Fibroblast of the aortic adventitia (primary cell): ENCODE measurements at regions not wholly inside any gene's neighbourhood (a gene's known extent, or its start where the extent isn't known, plus 50 kb on each side); places are given as distances from the start of the nearest gene placed in this dataset.

Experiments
- DNase-seq: peaks from one replicate; pipeline ENCODE4 v3.0.0-alpha.2; 2010; ENCODE audit warnings: low read depth
- H3K4me3 ChIP-seq: 2 replicates; pipeline ENCODE4 v1.5.1; 2011; ENCODE audit warnings: low read depth, mild to moderate bottlenecking, control low read depth, low read length, moderate library complexity
- TF ChIP-seq, protein P1 (sequence below): IDR thresholded peaks from 2 replicates; pipeline ENCODE4 v1.5.1; 2011; ENCODE audit warnings: mild to moderate bottlenecking, low read length, control low read depth, inconsistent platforms; ENCODE audit not compliant: insufficient read depth

DNA sequence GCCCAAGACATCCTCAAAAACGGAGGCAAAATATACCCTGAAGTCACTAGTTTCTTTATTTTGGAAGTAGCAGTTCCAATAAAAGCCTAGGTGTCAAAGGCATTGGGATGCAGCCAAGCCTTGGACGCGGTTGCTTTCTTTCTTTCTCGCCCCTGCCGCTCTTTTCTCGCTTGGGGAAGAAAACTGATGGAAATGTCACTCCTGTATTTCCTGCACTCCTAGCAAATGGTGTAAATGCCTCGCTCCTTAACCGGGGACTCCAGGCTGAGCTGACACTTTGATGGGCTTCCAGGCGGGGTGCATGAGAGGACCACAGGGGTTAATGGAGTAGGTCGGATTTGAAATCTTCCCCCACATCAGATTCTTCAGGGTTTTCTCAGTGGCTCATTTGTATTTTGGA lies 114.1 kb downstream of the FOXL1 start:
- DNase-seq, result no peak
- H3K4me3 ChIP-seq, result no peak overlapping the region
- TF ChIP-seq, protein P1, sequence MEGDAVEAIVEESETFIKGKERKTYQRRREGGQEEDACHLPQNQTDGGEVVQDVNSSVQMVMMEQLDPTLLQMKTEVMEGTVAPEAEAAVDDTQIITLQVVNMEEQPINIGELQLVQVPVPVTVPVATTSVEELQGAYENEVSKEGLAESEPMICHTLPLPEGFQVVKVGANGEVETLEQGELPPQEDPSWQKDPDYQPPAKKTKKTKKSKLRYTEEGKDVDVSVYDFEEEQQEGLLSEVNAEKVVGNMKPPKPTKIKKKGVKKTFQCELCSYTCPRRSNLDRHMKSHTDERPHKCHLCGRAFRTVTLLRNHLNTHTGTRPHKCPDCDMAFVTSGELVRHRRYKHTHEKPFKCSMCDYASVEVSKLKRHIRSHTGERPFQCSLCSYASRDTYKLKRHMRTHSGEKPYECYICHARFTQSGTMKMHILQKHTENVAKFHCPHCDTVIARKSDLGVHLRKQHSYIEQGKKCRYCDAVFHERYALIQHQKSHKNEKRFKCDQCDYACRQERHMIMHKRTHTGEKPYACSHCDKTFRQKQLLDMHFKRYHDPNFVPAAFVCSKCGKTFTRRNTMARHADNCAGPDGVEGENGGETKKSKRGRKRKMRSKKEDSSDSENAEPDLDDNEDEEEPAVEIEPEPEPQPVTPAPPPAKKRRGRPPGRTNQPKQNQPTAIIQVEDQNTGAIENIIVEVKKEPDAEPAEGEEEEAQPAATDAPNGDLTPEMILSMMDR, result no peak

DNA sequence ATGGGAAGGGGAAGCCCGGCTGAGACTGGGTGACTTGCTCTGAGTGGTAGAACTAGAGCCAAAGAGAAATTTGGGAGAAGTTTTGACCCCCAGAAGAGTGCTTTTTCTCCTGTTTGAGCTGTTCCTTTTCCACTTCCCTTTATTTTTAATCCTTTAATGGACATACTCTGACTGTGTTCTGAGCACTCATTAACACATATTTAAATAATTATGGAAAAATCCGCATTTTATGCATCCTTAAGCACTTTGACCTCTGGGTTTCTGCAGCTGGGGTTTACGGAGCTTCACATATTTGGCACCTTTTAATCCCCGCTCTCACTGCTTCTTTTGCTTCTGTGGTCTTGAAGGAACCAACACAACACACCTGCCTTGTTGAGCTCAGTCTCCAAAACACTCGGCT lies 114.7 kb downstream of the FOXL1 start:
- TF ChIP-seq, protein P1, result no peak
- no peak for DNase-seq
- H3K4me3 ChIP-seq, result no peak overlapping the region

GRCh38 chr16:86697715-86698114 lies 119.4 kb downstream of the FOXL1 start:
- TF ChIP-seq, protein P1, result no peak
- peak; percentile 23 for DNase-seq
- no peak overlapping the region for H3K4me3 ChIP-seq

DNA sequence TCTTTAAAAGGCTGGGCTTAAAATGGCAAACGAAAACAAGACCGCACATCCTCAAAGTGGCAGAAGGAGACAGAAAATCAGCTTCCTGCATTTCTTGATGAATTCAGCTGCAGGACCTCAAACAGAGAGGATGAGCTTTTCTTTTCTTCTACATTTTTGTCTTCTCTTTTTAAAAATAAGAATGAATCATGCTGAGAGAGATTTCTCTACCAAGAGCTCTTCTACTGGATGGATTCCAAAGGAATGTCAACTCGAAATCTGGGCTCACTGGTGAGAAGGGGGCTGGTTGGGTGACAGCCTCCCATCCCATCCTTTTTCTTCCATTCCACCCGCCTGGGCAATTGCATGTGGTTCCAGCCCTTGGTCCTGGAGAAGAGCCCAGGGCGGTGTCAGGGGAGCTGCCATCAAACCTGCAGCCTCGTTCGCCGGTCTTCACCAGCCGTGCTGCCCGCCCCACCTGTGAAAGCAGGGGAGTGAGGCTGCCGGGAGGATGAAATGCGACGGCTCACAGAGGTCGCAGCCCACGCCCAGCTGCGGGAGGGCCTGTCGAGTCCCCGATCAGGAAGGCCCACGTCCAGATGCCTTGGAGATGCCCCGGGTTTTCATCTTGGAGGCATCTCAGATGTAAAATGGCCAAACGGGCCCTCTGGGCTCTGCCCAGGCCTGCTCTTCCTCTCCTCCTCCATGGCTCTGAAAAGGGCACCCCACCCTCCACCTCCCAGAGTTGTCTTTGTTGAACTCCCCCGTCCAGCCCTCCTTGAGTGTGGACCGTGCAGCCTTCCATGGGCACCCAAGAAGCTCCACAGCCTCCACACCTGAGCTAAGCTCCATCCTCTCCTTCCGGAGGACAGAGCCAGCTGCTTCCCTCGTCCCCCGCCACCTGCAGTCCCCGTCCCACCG lies 121.9 kb downstream of the FOXL1 start:
- H3K4me3 ChIP-seq, result no peak overlapping the region
- DNase-seq, result no peak
- TF ChIP-seq, protein P1, result no peak

- TF ChIP-seq, protein P1, result no peak
- DNase-seq, result no peak
- no peak overlapping the region for H3K4me3 ChIP-seq
Observed at GRCh38 chr16:86701286-86701975, 123.1 kb downstream of the FOXL1 start.

DNA sequence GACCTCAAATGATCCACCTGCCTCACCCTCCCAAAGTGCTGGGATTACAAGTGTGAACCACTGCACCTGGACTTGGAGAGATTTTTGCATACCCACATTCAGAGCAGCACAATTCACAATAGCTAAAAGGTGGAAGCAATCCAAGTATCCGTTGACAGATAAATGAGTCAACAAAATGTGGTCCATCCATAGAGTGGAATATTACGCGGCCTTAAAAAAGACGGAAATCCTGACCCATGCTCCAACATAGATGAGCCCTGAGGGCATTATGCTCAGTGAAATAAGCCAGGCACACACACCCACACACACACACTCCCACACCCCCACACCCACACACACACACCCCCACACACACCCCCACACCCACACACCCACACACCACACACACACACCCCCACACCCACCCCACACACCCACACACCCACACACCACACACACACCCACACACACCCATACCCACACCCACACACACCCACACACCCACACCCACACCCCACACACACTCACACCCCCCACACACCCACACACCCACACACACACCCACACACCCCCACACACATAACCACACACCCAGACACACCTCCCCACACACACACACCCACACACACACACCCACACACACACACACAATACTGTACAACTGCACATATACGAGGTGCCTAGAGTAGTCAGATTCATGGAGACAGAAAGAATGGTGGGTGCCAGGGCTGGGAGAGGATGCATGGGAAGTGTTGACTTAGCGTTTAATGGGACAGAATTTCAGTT lies 124.7 kb downstream of the FOXL1 start:
- TF ChIP-seq, protein P1, result no peak
- DNase-seq, result no peak
- H3K4me3 ChIP-seq, result no peak overlapping the region
